H9 (cell line): ENCODE measurements at regions not wholly inside any gene's neighbourhood (a gene's known extent, or its start where the extent isn't known, plus 50 kb on each side); places are given as distances from the start of the nearest gene placed in this dataset.

Source experiments
- DNase-seq: peaks from one replicate; pipeline ENCODE4 v3.0.0-alpha.2; 2017
- H2AFZ ChIP-seq: one replicate; pipeline ENCODE4 v1.6.1; 2013; ENCODE audit warnings: mild to moderate bottlenecking, low read length, control low read depth, moderate library complexity
- H2AK5ac ChIP-seq: 2 replicates; pipeline ENCODE4 v1.6.1; 2013; ENCODE audit warnings: low read length, control low read depth, mixed read lengths; ENCODE audit not compliant: insufficient read length
- H2BK120ac ChIP-seq: one replicate; pipeline ENCODE4 v1.6.1; 2013; ENCODE audit warnings: low read depth, mild to moderate bottlenecking, low read length, control low read depth, inconsistent platforms; ENCODE audit not compliant: poor library complexity, severe bottlenecking
- H2BK12ac ChIP-seq: 2 replicates; pipeline ENCODE4 v1.6.1; 2013; ENCODE audit warnings: low read length, control low read depth, mixed read lengths, low read depth; ENCODE audit not compliant: insufficient read length
- H2BK15ac ChIP-seq: 2 replicates; pipeline ENCODE4 v1.6.1; 2013; ENCODE audit warnings: low read depth, low read length, control low read depth
- H2BK20ac ChIP-seq: one replicate; pipeline ENCODE4 v1.6.1; 2013; ENCODE audit warnings: low read depth, mild to moderate bottlenecking, low read length, control low read depth, inconsistent platforms; ENCODE audit not compliant: poor library complexity, severe bottlenecking
- H2BK5ac ChIP-seq: 2 replicates; pipeline ENCODE4 v1.6.1; 2013; ENCODE audit warnings: low read length, control low read depth, mixed read lengths; ENCODE audit not compliant: insufficient read length
- H3K14ac ChIP-seq: 2 replicates; pipeline ENCODE4 v1.6.1; 2013; ENCODE audit warnings: low read length, control low read depth; ENCODE audit not compliant: insufficient read depth
- H3K18ac ChIP-seq: 2 replicates; pipeline ENCODE4 v1.6.1; 2013; ENCODE audit warnings: low read depth, mild to moderate bottlenecking, mixed read lengths, low read length, control low read depth; ENCODE audit not compliant: insufficient read length
- H3K23ac ChIP-seq: 2 replicates; pipeline ENCODE4 v1.6.1; 2013; ENCODE audit warnings: low read length, control low read depth, mixed read lengths, low read depth; ENCODE audit not compliant: insufficient read length
- H3K23me2 ChIP-seq: 2 replicates; pipeline ENCODE4 v1.6.1; 2013; ENCODE audit warnings: low read depth, mild to moderate bottlenecking, mixed read lengths, low read length, control low read depth; ENCODE audit not compliant: insufficient read length, poor library complexity, severe bottlenecking
- H3K27ac ChIP-seq: 2 replicates; pipeline ENCODE4 v1.5.1; 2013; ENCODE audit warnings: low read length, control low read depth, mixed read lengths, low read depth; ENCODE audit not compliant: insufficient read length
- H3K27me3 ChIP-seq: 2 replicates; pipeline ENCODE4 v1.6.1; 2013; ENCODE audit warnings: low read length, control low read depth, inconsistent platforms; ENCODE audit not compliant: insufficient read depth
- H3K4ac ChIP-seq: 2 replicates; pipeline ENCODE4 v1.6.1; 2013; ENCODE audit warnings: low read depth, mild to moderate bottlenecking, control low read depth, inconsistent platforms, low read length, moderate library complexity
- H3K4me1 ChIP-seq: 2 replicates; pipeline ENCODE4 v1.6.1; 2013; ENCODE audit warnings: low read length, control low read depth, inconsistent platforms; ENCODE audit not compliant: insufficient read depth
- H3K4me2 ChIP-seq: 2 replicates; pipeline ENCODE4 v1.6.1; 2013; ENCODE audit warnings: low read length, control low read depth, mixed read lengths; ENCODE audit not compliant: insufficient read length, insufficient read depth
- H3K56ac ChIP-seq: 2 replicates; pipeline ENCODE4 v1.6.1; 2013; ENCODE audit warnings: low read depth, mild to moderate bottlenecking, mixed read lengths, low read length, control low read depth; ENCODE audit not compliant: insufficient read length
- H3K79me1 ChIP-seq: 2 replicates; pipeline ENCODE4 v1.6.1; 2013; ENCODE audit warnings: low read depth, mild to moderate bottlenecking, moderate library complexity, low read length, control low read depth, inconsistent platforms; ENCODE audit not compliant: insufficient read depth, poor library complexity, severe bottlenecking
- H3K79me2 ChIP-seq: 2 replicates; pipeline ENCODE4 v1.6.1; 2013; ENCODE audit warnings: low read length, control low read depth, inconsistent platforms; ENCODE audit not compliant: insufficient read depth
- H3K9ac ChIP-seq: 2 replicates; pipeline ENCODE4 v1.6.1; 2013; ENCODE audit warnings: low read length, control low read depth, mixed read lengths; ENCODE audit not compliant: insufficient read length; ENCODE audit errors: extremely low read depth
- H3K9me3 ChIP-seq: one replicate; pipeline ENCODE4 v1.6.1; 2013; ENCODE audit warnings: low read depth, low read length, inconsistent platforms; ENCODE audit not compliant: control insufficient read depth
- H3T11ph ChIP-seq: one replicate; pipeline ENCODE4 v1.6.1; 2013; ENCODE audit warnings: mild to moderate bottlenecking, low read length, control low read depth, inconsistent platforms
- H4K20me1 ChIP-seq: one replicate; pipeline ENCODE4 v1.6.1; 2013; ENCODE audit not compliant: control insufficient read depth, insufficient read length, insufficient read depth
- H4K5ac ChIP-seq: 2 replicates; pipeline ENCODE4 v1.6.1; 2013; ENCODE audit warnings: low read depth, mild to moderate bottlenecking, mixed read lengths, low read length, control low read depth; ENCODE audit not compliant: insufficient read length
- H4K8ac ChIP-seq: replicated peaks from 2 replicates; pipeline ENCODE4 v1.6.1; 2013; ENCODE audit warnings: low read length, control low read depth, mixed read lengths, low read depth; ENCODE audit not compliant: insufficient read length
- H4K91ac ChIP-seq: 2 replicates; pipeline ENCODE4 v1.6.1; 2013; ENCODE audit warnings: low read depth, mild to moderate bottlenecking, moderate library complexity, mixed read lengths, low read length, control low read depth; ENCODE audit not compliant: insufficient read length
- H3K27ac Mint-ChIP-seq, 3 experiments: 2 replicates in 2 of 3; 3 replicates in 1 of 3; pipeline ENCODE4 v1.8.0; 2020 to 2021; ENCODE audit warnings: mixed read lengths in 3 of 3, mild to moderate bottlenecking in 1 of 3, moderate library complexity in 1 of 3
- H3K27me3 Mint-ChIP-seq: 2 replicates; pipeline ENCODE4 v1.8.0; 2021; ENCODE audit warnings: low read depth, mild to moderate bottlenecking, moderate library complexity, mixed read lengths
- H3K36me3 Mint-ChIP-seq, 3 experiments: 2 replicates in 2 of 3; 3 replicates in 1 of 3; pipeline ENCODE4 v1.8.0; 2020 to 2021; ENCODE audit warnings: low read depth in 3 of 3, mixed read lengths in 3 of 3; ENCODE audit not compliant: insufficient read depth in 1 of 3
- H3K4me1 Mint-ChIP-seq, 2 experiments: 2 replicates each; pipeline ENCODE4 v1.8.0; 2020; ENCODE audit warnings: mixed read lengths in 2 of 2
- H3K4me3 Mint-ChIP-seq, 2 experiments: 2 replicates in 1 of 2; 3 replicates in 1 of 2; pipeline ENCODE4 v1.8.0; 2020 to 2021; ENCODE audit warnings: mild to moderate bottlenecking in 2 of 2, mixed read lengths in 2 of 2, moderate library complexity in 1 of 2
- H3K9me3 Mint-ChIP-seq, 2 experiments: 2 replicates in 1 of 2; 3 replicates in 1 of 2; pipeline ENCODE4 v1.8.0; 2020; ENCODE audit warnings: mild to moderate bottlenecking in 2 of 2, mixed read lengths in 2 of 2, moderate library complexity in 1 of 2
- WGBS: extraction: QIAGEN DNeasy Blood & Tissue Kit; methylation state at CpG from one replicate; pipeline ENCODE4 v1.1.7; 2013; ENCODE audit warnings: missing lambda C conversion rate, low lambda C conversion rate, mixed read lengths; ENCODE audit not compliant: insufficient read length; ENCODE audit errors: extremely low coverage; 5-methylcytosine and 5-hydroxymethylcytosine counted together
- TF ChIP-seq, protein P1 (sequence below): fragments of 200-600 bp; sonication (generic); conservative IDR thresholded peaks from 3 replicates; pipeline ENCODE4 v1.8.0; 2021; ENCODE audit warnings: antibody characterized with exemption, mild to moderate bottlenecking

DNA sequence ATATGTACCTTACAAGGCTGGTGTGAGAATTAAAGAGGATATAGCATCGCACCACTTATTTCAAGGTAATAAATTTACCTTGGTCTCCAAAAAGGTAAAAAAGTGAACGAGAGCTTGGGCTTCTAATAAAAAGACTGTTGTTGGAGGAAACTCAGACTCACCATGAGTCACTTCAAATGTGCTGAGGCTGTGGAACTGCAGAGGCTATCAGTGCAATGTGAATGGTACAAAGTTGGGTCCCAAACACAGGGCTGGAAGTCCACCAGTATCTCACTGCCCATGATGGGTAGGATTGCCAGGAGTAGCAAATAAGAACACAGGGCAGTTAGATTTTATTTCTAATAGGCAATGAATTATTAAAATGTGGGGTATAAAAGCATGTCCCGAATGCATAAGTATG lies 200.6 kb downstream of the MAFB start:
- H3K14ac ChIP-seq, result no peak overlapping the region
- no peak overlapping the region for H3K23ac ChIP-seq
- no peaks in the 10 kb centered on the region for H3K23me2 ChIP-seq
- WGBS, result no CpG with 5 or more reads among the region's 3 CpGs
- no peaks in the 10 kb centered on the region for H3K79me1 ChIP-seq
- H4K20me1 ChIP-seq, result no peaks in the 10 kb centered on the region
- no peak for DNase-seq
- no peaks in the 10 kb centered on the region for H3K4me1 ChIP-seq
- no peak overlapping the region for H3K9ac ChIP-seq
- no peak overlapping the region for H3K18ac ChIP-seq
- no peak overlapping the region for H2BK120ac ChIP-seq
- H3K79me2 ChIP-seq, result no peaks in the 10 kb centered on the region
- H2BK15ac ChIP-seq, result no peak overlapping the region
- H2BK12ac ChIP-seq, result no peak overlapping the region
- TF ChIP-seq, protein P1, sequence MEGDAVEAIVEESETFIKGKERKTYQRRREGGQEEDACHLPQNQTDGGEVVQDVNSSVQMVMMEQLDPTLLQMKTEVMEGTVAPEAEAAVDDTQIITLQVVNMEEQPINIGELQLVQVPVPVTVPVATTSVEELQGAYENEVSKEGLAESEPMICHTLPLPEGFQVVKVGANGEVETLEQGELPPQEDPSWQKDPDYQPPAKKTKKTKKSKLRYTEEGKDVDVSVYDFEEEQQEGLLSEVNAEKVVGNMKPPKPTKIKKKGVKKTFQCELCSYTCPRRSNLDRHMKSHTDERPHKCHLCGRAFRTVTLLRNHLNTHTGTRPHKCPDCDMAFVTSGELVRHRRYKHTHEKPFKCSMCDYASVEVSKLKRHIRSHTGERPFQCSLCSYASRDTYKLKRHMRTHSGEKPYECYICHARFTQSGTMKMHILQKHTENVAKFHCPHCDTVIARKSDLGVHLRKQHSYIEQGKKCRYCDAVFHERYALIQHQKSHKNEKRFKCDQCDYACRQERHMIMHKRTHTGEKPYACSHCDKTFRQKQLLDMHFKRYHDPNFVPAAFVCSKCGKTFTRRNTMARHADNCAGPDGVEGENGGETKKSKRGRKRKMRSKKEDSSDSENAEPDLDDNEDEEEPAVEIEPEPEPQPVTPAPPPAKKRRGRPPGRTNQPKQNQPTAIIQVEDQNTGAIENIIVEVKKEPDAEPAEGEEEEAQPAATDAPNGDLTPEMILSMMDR, result no peak
- no peaks in the 10 kb centered on the region; the same call in 1 of the 2 replicates for H3K27me3 Mint-ChIP-seq
- H3K4me2 ChIP-seq, result no peak overlapping the region
- no peak overlapping the region for H2BK5ac ChIP-seq
- H4K91ac ChIP-seq, result no peak overlapping the region
- no peak overlapping the region for H3T11ph ChIP-seq
- no peak overlapping the region for H3K27ac Mint-ChIP-seq
- H4K8ac ChIP-seq, result no peak overlapping the region
- H3K27ac ChIP-seq, result no peak overlapping the region
- no peak overlapping the region for H2AFZ ChIP-seq
- peaks cover 3 to 5% of the 10 kb centered on the region in 2 experiments; a peak in 1 of 5 replicates for H3K9me3 Mint-ChIP-seq
- peaks cover 6 to 7% of the 10 kb centered on the region in 2 experiments for H3K4me1 Mint-ChIP-seq
- H3K4me3 Mint-ChIP-seq, result no peak overlapping the region
- no peaks in the 10 kb centered on the region for H3K36me3 Mint-ChIP-seq
- no peaks in the 10 kb centered on the region for H3K9me3 ChIP-seq
- H2BK20ac ChIP-seq, result no peak overlapping the region
- no peak overlapping the region for H2AK5ac ChIP-seq
- no peak overlapping the region for H3K4ac ChIP-seq
- no peak overlapping the region for H4K5ac ChIP-seq
- H3K56ac ChIP-seq, result no peak overlapping the region
- H3K27me3 ChIP-seq, result no peaks in the 10 kb centered on the region
